ENCODE measurements at regions not wholly inside any gene's neighbourhood (a gene's known extent, or its start where the extent isn't known, plus 50 kb on each side); places are given as distances from the start of the nearest gene placed in this dataset.

GRCh38 chr6:94813806-94814205 is 763.5 kb upstream of the MANEA start:
- TF ChIP-seq EZH2 (IDR thresholded peaks at IDR 0.05; ENCODE audit: low read length) (no peak), CTCF (optimal IDR thresholded peaks at IDR 0.05 in 1 of 3, IDR thresholded peaks at IDR 0.05 in 1 of 3, conservative IDR thresholded peaks at IDR 0.05 in 1 of 3; ENCODE audit: extremely low read depth in 1 of 3, insufficient read depth in 2 of 3, low read length in 3 of 3) (no peak)
